GM12873 (cell line): ENCODE measurements at regions not wholly inside any gene's neighbourhood (a gene's known extent, or its start where the extent isn't known, plus 50 kb on each side); places are given as distances from the start of the nearest gene placed in this dataset.

Experiments
- CTCF ChIP-seq: IDR thresholded peaks from 2 replicates; pipeline ENCODE4 v1.5.1; 2012; ENCODE audit warnings: low read depth, mild to moderate bottlenecking, moderate library complexity, low read length, control low read depth; ENCODE audit not compliant: insufficient read depth; ENCODE audit errors: missing control alignments

- TF ChIP-seq CTCF: no peak
These were observed 463.9 kb downstream of the STK39 start for GRCh38 chr2:167783261-167784083.

- TF ChIP-seq CTCF: no peak
These were observed 471.0 kb downstream of the STK39 start for GRCh38 chr2:167776359-167776758.

- no peak for TF ChIP-seq CTCF
These were observed 475.8 kb downstream of the STK39 start for GRCh38 chr2:167771628-167772027.

GRCh38 chr2:167769020-167769419, 478.4 kb downstream of the STK39 start:
- no peak for TF ChIP-seq CTCF

- no peak for TF ChIP-seq CTCF
These were observed 479.6 kb downstream of the STK39 start for GRCh38 chr2:167767830-167768229.

- no peak for TF ChIP-seq CTCF
These were observed 482.5 kb downstream of the STK39 start for GRCh38 chr2:167764772-167765341.

GRCh38 chr2:167761465-167762136, 485.8 kb downstream of the STK39 start:
- no peak for TF ChIP-seq CTCF
